H1 (cell line): ENCODE measurements at regions not wholly inside any gene's neighbourhood (a gene's known extent, or its start where the extent isn't known, plus 50 kb on each side); places are given as distances from the start of the nearest gene placed in this dataset.

ENCODE experiments used
- CTCF ChIA-PET: fragments of 300-600 bp; sonication (Branson Sonifier 250); formaldehyde crosslinking; loops from one replicate; lab custom pipeline; 2021; ENCODE audit not compliant: partially characterized antibody; lab: Charles Lee
- POLR2A ChIA-PET: fragments of 300-600 bp; sonication (Branson Sonifier 250); formaldehyde crosslinking; loops from one replicate; lab custom pipeline; 2021; ENCODE audit warnings: inconsistent platforms; ENCODE audit not compliant: partially characterized antibody; lab: Charles Lee
- DNase-seq, 2 experiments: peaks; one replicate each; pipeline versions ENCODE4 v3.0.0 to v3.0.0-alpha.2; 2010 to 2022; ENCODE audit warnings: low spot score in 2 of 2, low read depth in 1 of 2, mixed read lengths in 1 of 2
- FAIRE-seq: peaks from 2 replicates; lab custom pipeline; 2011; peaks lifted over from hg19 to GRCh38; lab: Jason Lieb, UNC
- H2AFZ ChIP-seq: 2 replicates; pipeline ENCODE4 v1.8.1; 2012; ENCODE audit warnings: low read length, inconsistent platforms
- H2AK5ac ChIP-seq: 2 replicates; pipeline ENCODE4 v1.6.1; 2013; ENCODE audit warnings: low read depth, low read length
- H2BK120ac ChIP-seq: replicated peaks from 2 replicates; pipeline ENCODE3; 2013; ENCODE audit warnings: low read depth, low read length, inconsistent platforms
- H2BK12ac ChIP-seq: 2 replicates; pipeline ENCODE4 v1.6.1; 2013; ENCODE audit warnings: low read depth, low read length
- H2BK15ac ChIP-seq: 2 replicates; pipeline ENCODE4 v1.6.1; 2013; ENCODE audit warnings: low read length
- H2BK20ac ChIP-seq: 2 replicates; pipeline ENCODE4 v1.6.1; 2013; ENCODE audit warnings: low read length
- H2BK5ac ChIP-seq: 2 replicates; pipeline ENCODE4 v1.6.1; 2013; ENCODE audit warnings: low read depth, low read length
- H3K14ac ChIP-seq: 2 replicates; pipeline ENCODE4 v1.6.1; 2013; ENCODE audit warnings: inconsistent platforms; ENCODE audit not compliant: insufficient read length
- H3K18ac ChIP-seq: 2 replicates; pipeline ENCODE4 v1.6.1; 2013; ENCODE audit warnings: low read length; ENCODE audit errors: extremely low read depth
- H3K23ac ChIP-seq: 2 replicates; pipeline ENCODE4 v1.6.1; 2013; ENCODE audit warnings: inconsistent platforms; ENCODE audit not compliant: insufficient read length
- H3K23me2 ChIP-seq: 2 replicates; pipeline ENCODE4 v1.6.1; 2013; ENCODE audit warnings: low read depth, low read length
- H3K27ac ChIP-seq: 2 replicates; pipeline ENCODE4 v1.6.1; 2011; ENCODE audit warnings: low read depth, low read length, inconsistent platforms
- H3K27me3 ChIP-seq, 4 experiments: replicated peaks in 1 of 4; 1 replicate in 1 of 4; 2 replicates in 3 of 4; pipeline versions ENCODE4 v1.6.1 to v1.8.1; 2011 to 2013; ENCODE audit warnings: low read length in 3 of 4, mild to moderate bottlenecking in 3 of 4, inconsistent platforms in 2 of 4, mixed read lengths in 2 of 4, moderate library complexity in 1 of 4; ENCODE audit not compliant: control insufficient read depth in 3 of 4, insufficient read depth in 3 of 4; ENCODE audit errors: extremely low read depth in 1 of 4
- H3K36me3 ChIP-seq, 4 experiments: 2 replicates each; pipeline versions ENCODE4 v1.6.1 to v1.8.1; 2011 to 2013; ENCODE audit warnings: mild to moderate bottlenecking in 4 of 4, low read length in 3 of 4, moderate library complexity in 2 of 4, control low read depth in 1 of 4, inconsistent platforms in 1 of 4; ENCODE audit not compliant: insufficient read depth in 4 of 4, control insufficient read depth in 2 of 4
- H3K4ac ChIP-seq: replicated peaks from 2 replicates; pipeline ENCODE3; 2013; ENCODE audit warnings: low read length, low read depth, mixed read lengths, inconsistent platforms; ENCODE audit not compliant: insufficient read length
- H3K4me1 ChIP-seq, 4 experiments: replicated peaks in 1 of 4; 1 replicate in 1 of 4; 2 replicates in 3 of 4; pipeline versions ENCODE4 v1.6.1 to v1.8.1; 2011 to 2013; ENCODE audit warnings: low read length in 3 of 4, inconsistent platforms in 2 of 4, mixed read lengths in 1 of 4; ENCODE audit not compliant: insufficient read depth in 4 of 4, control insufficient read depth in 3 of 4
- H3K4me2 ChIP-seq, 2 experiments: 2 replicates each; pipeline versions ENCODE4 v1.6.1 to v1.8.1; 2011 to 2013; ENCODE audit warnings: low read depth in 2 of 2, low read length in 2 of 2, control low read depth in 1 of 2, inconsistent platforms in 1 of 2, mild to moderate bottlenecking in 1 of 2; ENCODE audit not compliant: insufficient read depth in 1 of 2
- H3K4me3 ChIP-seq, 4 experiments: fragments of 200-600, 300-600 bp in 1 of 4; sonication (generic), shearing (Covaris generic), sonication (Bioruptor Twin) in 1 of 4; 2 replicates each; pipeline versions ENCODE4 v1.5.1 to v1.8.1; 2011 to 2016; ENCODE audit warnings: low read length in 4 of 4, low read depth in 3 of 4, control low read depth in 2 of 4, inconsistent platforms in 2 of 4, mild to moderate bottlenecking in 2 of 4, mixed read lengths in 1 of 4, moderate library complexity in 1 of 4; ENCODE audit not compliant: insufficient read depth in 2 of 4; ENCODE audit errors: extremely low read depth in 1 of 4
- H3K56ac ChIP-seq: replicated peaks from 2 replicates; pipeline ENCODE3; 2013; ENCODE audit warnings: low read depth, mild to moderate bottlenecking, mixed read lengths, low read length, inconsistent platforms; ENCODE audit not compliant: insufficient read length
- H3K79me1 ChIP-seq: 2 replicates; pipeline ENCODE4 v1.6.1; 2013; ENCODE audit warnings: low read depth, low read length, control low read depth
- H3K79me2 ChIP-seq, 2 experiments: 2 replicates each; pipeline versions ENCODE4 v1.6.1 to v1.8.1; 2012 to 2013; ENCODE audit warnings: low read length in 2 of 2, mild to moderate bottlenecking in 2 of 2, inconsistent platforms in 1 of 2; ENCODE audit not compliant: insufficient read depth in 2 of 2, control insufficient read depth in 1 of 2
- H3K9ac ChIP-seq, 4 experiments: replicated peaks in 1 of 4; 1 replicate in 1 of 4; 2 replicates in 3 of 4; pipeline versions ENCODE4 v1.6.1 to v1.8.1; 2011 to 2013; ENCODE audit warnings: low read depth in 3 of 4, low read length in 3 of 4, control low read depth in 2 of 4, mild to moderate bottlenecking in 2 of 4, moderate library complexity in 2 of 4, inconsistent platforms in 1 of 4; ENCODE audit errors: extremely low read depth in 1 of 4
- H3K9me3 ChIP-seq, 2 experiments: 2 replicates each; pipeline versions ENCODE4 v1.6.1 to v1.8.1; 2012 to 2013; ENCODE audit warnings: mild to moderate bottlenecking in 2 of 2, moderate library complexity in 2 of 2, control low read depth in 1 of 2, inconsistent platforms in 1 of 2, low read depth in 1 of 2, low read length in 1 of 2, mixed read lengths in 1 of 2; ENCODE audit not compliant: insufficient read depth in 2 of 2
- H4K20me1 ChIP-seq, 2 experiments: replicated peaks in 1 of 2; 2 replicates each; pipeline versions ENCODE3 to v1.8.1; 2011 to 2013; ENCODE audit warnings: inconsistent platforms in 2 of 2, low read length in 2 of 2, mild to moderate bottlenecking in 1 of 2; ENCODE audit not compliant: insufficient read depth in 2 of 2, control insufficient read depth in 1 of 2
- H4K5ac ChIP-seq: 2 replicates; pipeline ENCODE4 v1.6.1; 2013; ENCODE audit warnings: low read length, low read depth, mixed read lengths, inconsistent platforms; ENCODE audit not compliant: insufficient read length
- H4K8ac ChIP-seq: 2 replicates; pipeline ENCODE4 v1.8.0; 2013; ENCODE audit warnings: mild to moderate bottlenecking, moderate library complexity, low read length, inconsistent platforms; ENCODE audit not compliant: insufficient read depth; ENCODE audit errors: extremely low read depth
- H4K91ac ChIP-seq: replicated peaks from 2 replicates; pipeline ENCODE3; 2013; ENCODE audit warnings: low read length, mixed read lengths, inconsistent platforms; ENCODE audit not compliant: insufficient read length
- CREB1 ChIP-seq: IDR thresholded peaks from 2 replicates; pipeline ENCODE4 v1.6.1; 2012; ENCODE audit warnings: inconsistent platforms
- CTCF ChIP-seq, 3 experiments: IDR thresholded peaks; 1 replicate in 2 of 3; 2 replicates in 1 of 3; pipeline versions ENCODE4 v1.5.1 to v1.6.1; 2011; ENCODE audit warnings: low read length in 3 of 3, mild to moderate bottlenecking in 3 of 3, inconsistent platforms in 2 of 3, low read depth in 1 of 3, moderate library complexity in 1 of 3; ENCODE audit not compliant: insufficient read depth in 1 of 3; ENCODE audit errors: control extremely low read depth in 1 of 3
- GABPA ChIP-seq: IDR thresholded peaks from 2 replicates; pipeline ENCODE4 v1.6.1; 2011; ENCODE audit warnings: mild to moderate bottlenecking, low read length, moderate library complexity, borderline replicate concordance; ENCODE audit not compliant: insufficient read depth
- JUN ChIP-seq: IDR thresholded peaks from 2 replicates; pipeline ENCODE4 v1.6.1; 2011; ENCODE audit warnings: low read depth, mild to moderate bottlenecking, improper control_type of control experiment, low read length
- KDM1A ChIP-seq: fragments of 200-600, 300-600 bp; sonication (generic); IDR thresholded peaks from 2 replicates; pipeline ENCODE4 v1.7.1; 2016; ENCODE audit warnings: mild to moderate bottlenecking, low read length, borderline replicate concordance
- KDM5A ChIP-seq: fragments of 200-600 bp; IDR thresholded peaks from 2 replicates; pipeline ENCODE4 v1.7.1; 2012; ENCODE audit warnings: mild to moderate bottlenecking, low read length, inconsistent platforms, mixed read lengths
- RBBP5 ChIP-seq: IDR thresholded peaks from 2 replicates; pipeline ENCODE4 v1.7.1; 2012; ENCODE audit warnings: low read depth, mild to moderate bottlenecking, inconsistent platforms, low read length, moderate library complexity, borderline replicate concordance
- SIN3A ChIP-seq, 2 experiments: IDR thresholded peaks in 1 of 2; conservative IDR thresholded peaks in 1 of 2; 2 replicates each; pipeline ENCODE4 v1.6.1; 2011 to 2012; ENCODE audit warnings: low read length in 2 of 2, improper control_type of control experiment in 1 of 2, low read depth in 1 of 2, mild to moderate bottlenecking in 1 of 2
- SP4 ChIP-seq: IDR thresholded peaks from 2 replicates; pipeline ENCODE4 v1.6.1; 2012; ENCODE audit warnings: low read length, inconsistent platforms
- SUZ12 ChIP-seq: fragments of 200-600 bp; sonication (generic); IDR thresholded peaks from 2 replicates; pipeline ENCODE4 v1.6.1; 2012; ENCODE audit warnings: mild to moderate bottlenecking, inconsistent platforms, low read length, moderate library complexity, mixed read lengths
- TAF1 ChIP-seq: IDR thresholded peaks from 2 replicates; pipeline ENCODE4 v1.6.1; 2011; ENCODE audit warnings: mild to moderate bottlenecking, low read depth, low read length
- TAF7 ChIP-seq: optimal IDR thresholded peaks from 2 replicates; pipeline ENCODE3; 2011; ENCODE audit warnings: low read depth, mild to moderate bottlenecking, inconsistent platforms, low read length, moderate library complexity, borderline replicate concordance
- WGBS, 2 experiments: shearing (Covaris generic) in 1 of 2; methylation state at CpG; one replicate each; pipeline versions ENCODE4 v1.1.6 to v1.1.7; 2013 to 2015; ENCODE audit warnings: low lambda C conversion rate in 2 of 2, mixed read lengths in 2 of 2, inconsistent platforms in 1 of 2, low coverage in 1 of 2, missing lambda C conversion rate in 1 of 2; ENCODE audit not compliant: insufficient replicate concordance in 2 of 2, insufficient coverage in 1 of 2, insufficient read length in 1 of 2; ENCODE audit errors: extremely low coverage in 1 of 2, missing lambda C conversion rate in 1 of 2; 5-methylcytosine and 5-hydroxymethylcytosine counted together

GRCh38 chr13:98080280-98080679 is 62.6 kb upstream of the FARP1 start:
- no peaks in the 10 kb centered on the region for H4K20me1 ChIP-seq
- FAIRE-seq (no peak), DNase-seq (no peak)
- H3K79me2 ChIP-seq = no peaks in the 10 kb centered on the region
- no peak overlapping the region for H2BK20ac ChIP-seq
- no peaks in the 10 kb centered on the region for H3K36me3 ChIP-seq
- no peak overlapping the region for H3K27ac ChIP-seq
- H3K27me3 ChIP-seq = no peaks in the 10 kb centered on the region
- H4K91ac ChIP-seq = no peak overlapping the region
- no peak overlapping the region for H3K23ac ChIP-seq
- H4K8ac ChIP-seq = no peak overlapping the region
- no peak overlapping the region for H2BK15ac ChIP-seq
- no peak overlapping the region for H3K18ac ChIP-seq
- peaks cover 0 to 6% of the 10 kb centered on the region in 2 experiments; a peak in 1 of 4 replicates for H3K9me3 ChIP-seq
- H3K56ac ChIP-seq = no peak overlapping the region
- WGBS, 2 experiments = 77% methylated on average over 5 of the region's 5 CpGs; no CpG with 5 or more reads in 1 of the 2 experiments
- ChIA-PET CTCF (no interaction called here), POLR2A (no interaction called here)
- no peak overlapping the region for H4K5ac ChIP-seq
- no peak overlapping the region for H2BK12ac ChIP-seq
- H3K4me2 ChIP-seq = no peak overlapping the region
- H3K9ac ChIP-seq = no peak overlapping the region
- H3K4me3 ChIP-seq = no peak overlapping the region
- H2BK120ac ChIP-seq = no peak overlapping the region
- H3K79me1 ChIP-seq = no peaks in the 10 kb centered on the region
- H3K4me1 ChIP-seq = peaks cover 0 to 2% (median 0%) of the 10 kb centered on the region in 4 experiments; a peak in 1 of 7 replicates
- H3K14ac ChIP-seq = no peak overlapping the region
- no peak overlapping the region for H2AK5ac ChIP-seq
- no peak overlapping the region for H2AFZ ChIP-seq
- H3K4ac ChIP-seq = no peak overlapping the region
- no peak overlapping the region for H2BK5ac ChIP-seq
- no peaks in the 10 kb centered on the region; the same call in 1 of the 2 replicates for H3K23me2 ChIP-seq
- TF ChIP-seq KDM1A (no peak), CREB1 (no peak), SIN3A (conservative IDR thresholded peaks at IDR 0.05 in 1 of 2, IDR thresholded peaks at IDR 0.05 in 1 of 2; ENCODE audit: low read depth in 1 of 2, low read length in 2 of 2) (no peak), JUN (no peak), TAF7 (no peak), CTCF (IDR thresholded peaks at IDR 0.05; ENCODE audit: control extremely low read depth in 1 of 3, insufficient read depth in 1 of 3, low read depth in 1 of 3, low read length in 3 of 3) (no peak), KDM5A (no peak), GABPA (no peak), TAF1 (no peak), SP4 (no peak), SUZ12 (no peak), RBBP5 (no peak)
